Breast epithelium (tissue), 3 donors: ENCODE measurements at regions not wholly inside any gene's neighbourhood (a gene's known extent, or its start where the extent isn't known, plus 50 kb on each side); places are given as distances from the start of the nearest gene placed in this dataset.

Experiments used
- CTCF ChIP-seq, 3 donors: fragments of 450-650 bp; IDR thresholded peaks; one replicate each; pipeline ENCODE4 v1.5.1; 2016 to 2017; ENCODE audit warnings: antibody characterized with exemption in 3 of 3, mild to moderate bottlenecking in 3 of 3, moderate library complexity in 3 of 3
- POLR2A ChIP-seq: fragments of 450-650 bp; IDR thresholded peaks from one replicate; pipeline ENCODE4 v1.6.1; 2016; ENCODE audit warnings: antibody characterized with exemption, mild to moderate bottlenecking, moderate library complexity
- POLR2AphosphoS5 ChIP-seq, 3 donors: sonication (generic); formaldehyde crosslinking; IDR thresholded peaks; one replicate each; pipeline ENCODE4 v1.6.1; 2017; ENCODE audit warnings: antibody characterized with exemption in 3 of 3

- TF ChIP-seq CTCF (IDR thresholded peaks at IDR 0.05), result no peak
- TF ChIP-seq POLR2AphosphoS5 (IDR thresholded peaks at IDR 0.05), result no peak
- TF ChIP-seq POLR2A, result no peak
These were observed 421.7 kb upstream of the CHRM3 start for GRCh38 chr1:238964631-238965030.
